RKO (cell line): ENCODE measurements at regions not wholly inside any gene's neighbourhood (a gene's known extent, or its start where the extent isn't known, plus 50 kb on each side); places are given as distances from the start of the nearest gene placed in this dataset.
"Not testable (repeated sequence)": the region's sequence is repeated elsewhere in the genome, so short reads cannot be mapped to it uniquely, and the experiment has no call there.

ENCODE experiments used
- DNase-seq: peaks from one replicate; pipeline ENCODE4 v3.0.0-alpha.2; 2016; ENCODE audit warnings: low spot score

DNA sequence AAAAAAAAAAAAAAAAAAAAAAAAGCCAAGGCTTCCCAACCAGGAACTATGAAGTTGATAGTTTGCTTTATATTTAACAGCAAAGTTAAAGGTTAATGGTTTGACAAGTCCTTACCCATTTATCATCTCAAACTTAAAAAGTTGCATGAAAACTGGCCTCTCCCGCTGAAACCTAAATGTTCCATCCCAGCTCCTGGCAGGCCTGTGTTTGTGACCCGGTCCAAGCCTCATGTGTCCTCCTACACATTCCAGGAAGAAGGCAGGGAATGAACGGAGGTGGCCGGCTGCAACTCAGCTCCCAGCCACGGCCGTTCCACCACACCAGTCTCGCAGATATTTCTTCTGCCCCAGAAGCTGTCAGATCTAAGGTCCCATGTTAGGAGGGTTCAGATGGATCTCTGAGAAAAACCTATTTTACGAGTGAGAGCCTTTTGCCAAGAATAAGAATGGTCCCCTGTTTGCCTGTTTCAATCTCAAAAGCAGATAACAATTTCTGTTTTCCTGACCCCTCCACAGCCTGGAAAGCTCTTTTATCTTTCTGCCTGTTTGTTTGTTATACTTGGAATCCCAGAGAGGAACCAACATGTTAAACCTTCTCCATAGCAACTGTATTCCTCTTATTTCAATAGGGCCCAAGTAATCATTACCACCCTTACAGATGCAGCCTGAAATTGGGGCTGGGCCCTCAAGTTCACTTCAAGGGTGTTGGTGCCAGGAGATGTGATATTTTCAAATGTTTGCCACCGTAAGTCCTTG is 56.5 kb downstream of the KCTD12 start:
- no peak for DNase-seq

DNA sequence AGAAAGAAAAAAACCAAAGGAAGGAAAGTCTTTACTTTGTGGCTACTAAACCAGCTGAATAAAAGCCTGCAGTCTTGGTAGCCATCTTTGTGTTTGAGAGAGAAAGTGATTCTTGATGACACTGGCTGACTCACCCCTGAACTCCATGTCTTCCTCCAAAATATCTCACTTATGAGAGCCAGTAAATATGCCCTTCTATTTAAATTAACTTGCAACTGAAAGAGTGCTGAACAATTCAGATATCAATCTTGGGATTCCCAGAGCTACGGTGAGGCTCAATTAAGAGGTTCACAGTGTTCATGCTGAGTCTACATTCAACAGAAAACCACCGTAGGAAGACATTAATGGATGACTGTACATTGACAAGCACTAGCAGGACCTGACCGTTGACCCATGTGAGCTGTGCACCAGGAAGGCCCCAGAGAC is 57.9 kb downstream of the KCTD12 start:
- peak; percentile 8 for DNase-seq

DNA sequence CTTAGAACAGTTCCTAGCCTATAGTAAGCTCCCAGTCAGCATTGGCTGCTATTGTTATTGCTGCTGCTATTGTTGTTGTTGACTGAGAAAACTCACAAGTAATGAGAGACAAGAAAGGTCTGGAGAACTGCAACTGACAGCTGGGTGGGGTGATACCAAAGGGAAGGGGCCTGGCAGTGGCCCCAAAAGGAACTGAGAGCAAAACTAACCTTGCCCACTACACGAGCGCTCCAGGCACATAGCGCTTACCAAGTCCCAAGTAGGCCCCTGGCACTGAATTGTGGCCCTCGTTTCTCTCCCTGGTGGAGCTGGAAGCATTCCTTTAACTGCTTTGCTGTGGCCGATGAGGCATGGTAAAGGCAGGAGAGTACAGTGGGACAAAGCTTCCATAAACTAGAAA is 59.7 kb downstream of the KCTD12 start:
- DNase-seq: no peak

DNA sequence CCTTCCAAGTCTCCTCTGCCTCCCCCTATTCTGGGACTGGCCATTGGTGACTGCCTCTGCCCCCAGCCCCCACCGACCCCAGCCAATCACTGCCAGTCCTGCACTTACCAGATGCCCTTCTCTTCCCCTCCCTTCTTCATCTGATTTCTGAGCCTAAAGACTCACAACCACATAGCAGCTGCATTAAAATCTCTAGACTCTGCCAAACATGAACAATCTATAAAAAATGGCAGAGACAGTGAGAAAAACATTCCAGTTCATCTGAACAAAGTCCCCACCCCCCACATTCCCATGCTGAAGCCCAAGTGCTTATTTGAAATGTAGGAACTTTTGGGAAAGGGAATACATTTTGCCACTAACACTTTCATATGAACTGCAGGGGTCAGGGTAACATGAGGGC is 60.8 kb downstream of the KCTD12 start:
- DNase-seq: no peak

DNA sequence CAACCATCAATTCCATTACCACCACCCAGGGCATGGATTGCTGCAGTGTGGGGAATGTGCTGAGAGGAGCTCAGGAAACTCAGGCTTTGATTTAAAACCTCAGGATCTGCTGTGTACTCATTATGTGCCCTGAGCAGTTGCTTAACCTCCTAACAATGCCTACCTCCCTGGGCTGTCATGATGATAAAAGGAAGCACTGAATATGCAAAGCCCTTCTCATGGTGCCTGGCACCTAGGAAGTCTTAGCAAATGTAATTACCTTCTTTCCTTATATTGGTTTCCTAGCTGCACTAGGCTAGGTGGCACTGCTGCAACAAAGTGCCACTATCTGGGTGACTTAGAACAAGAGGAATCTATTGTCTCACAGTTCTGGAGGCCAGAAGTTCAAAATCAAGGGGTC is 62.2 kb downstream of the KCTD12 start:
- DNase-seq: no peak

DNA sequence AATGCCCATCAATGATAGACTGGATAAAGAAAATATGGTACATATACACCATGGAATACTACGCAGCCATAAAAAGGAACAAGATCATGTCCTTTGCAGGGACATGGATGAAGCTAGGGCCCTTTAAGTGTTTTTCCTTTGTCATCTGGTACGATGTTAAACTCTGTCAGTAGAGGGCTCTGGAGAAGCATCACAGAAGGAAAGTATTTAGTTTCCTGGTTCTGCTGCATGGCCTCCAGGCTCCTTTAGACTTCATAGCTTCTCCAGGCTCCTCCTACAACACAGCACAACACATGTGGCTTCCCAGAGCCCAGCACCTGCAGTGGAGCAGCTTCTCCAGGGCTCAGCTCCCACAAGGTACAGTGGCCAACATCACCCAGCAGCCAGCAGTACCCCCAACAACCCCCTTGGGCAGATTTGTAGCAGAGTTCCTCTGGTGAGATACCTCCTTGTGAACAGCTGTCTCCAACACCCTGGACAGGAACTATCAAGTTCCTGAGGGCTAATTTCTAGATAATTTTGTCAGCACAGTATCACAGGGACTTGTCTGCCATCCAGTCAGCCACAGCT is 63.4 kb downstream of the KCTD12 start:
- DNase-seq: peak; percentile 51

DNA sequence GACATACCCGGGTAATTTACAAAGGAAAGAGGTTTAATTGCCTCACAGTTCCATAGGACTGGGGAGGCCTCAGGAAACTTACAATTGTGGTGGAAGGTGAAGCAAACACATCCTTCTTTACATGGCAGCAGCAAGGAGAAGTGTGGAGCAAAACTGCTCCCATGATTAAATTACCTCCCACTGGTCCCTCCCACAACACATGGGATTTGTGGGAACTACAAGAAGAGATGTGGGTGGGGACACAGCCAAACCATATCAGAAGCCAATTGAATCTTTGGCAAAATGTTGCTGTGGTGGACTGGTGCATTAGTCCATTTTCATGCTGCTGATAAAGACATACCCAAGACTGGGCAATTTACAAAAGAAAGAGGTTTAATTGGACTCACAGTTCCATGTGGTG is 65.0 kb downstream of the KCTD12 start:
- not testable (repeated sequence) for DNase-seq

DNA sequence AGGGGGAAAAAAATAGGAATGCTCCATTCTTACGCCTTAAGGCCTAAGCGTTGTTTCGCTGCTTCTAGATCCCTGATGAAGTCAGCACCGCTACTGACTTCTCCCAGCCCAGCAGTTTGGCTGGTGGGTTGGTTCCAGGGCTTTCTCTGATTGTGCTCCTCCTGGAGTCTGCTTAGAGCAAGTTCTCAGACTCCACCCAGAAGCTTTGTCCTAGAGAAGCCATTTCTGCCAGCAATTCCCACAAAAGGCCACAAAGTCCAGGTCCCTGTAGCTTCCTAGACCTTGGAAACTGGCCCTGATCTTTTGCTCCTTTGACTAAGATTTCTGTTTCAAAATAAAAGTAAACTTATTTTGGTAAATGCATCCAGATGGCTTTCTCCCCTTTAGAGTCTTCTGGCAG is 65.4 kb downstream of the KCTD12 start:
- no peak for DNase-seq

DNA sequence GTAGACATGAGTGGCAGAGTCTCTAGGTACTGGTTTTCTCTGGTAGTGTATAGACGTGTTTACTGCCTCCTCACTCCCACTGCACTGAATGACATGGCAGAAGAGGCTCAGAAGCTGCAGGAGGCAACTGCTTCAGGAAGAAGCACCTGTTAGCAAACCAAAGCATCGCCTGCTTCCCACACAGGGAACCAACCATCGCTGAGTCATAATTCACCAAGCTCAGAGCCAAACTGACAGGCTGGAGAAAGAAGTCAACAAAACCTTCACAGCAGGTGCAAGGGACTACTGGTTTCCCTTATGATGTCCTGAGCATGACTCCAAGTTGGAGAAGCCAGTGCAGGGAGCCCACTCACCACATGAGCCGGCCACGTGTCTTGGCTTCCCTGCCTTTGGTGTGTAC is 69.8 kb downstream of the KCTD12 start:
- DNase-seq: no peak

DNA sequence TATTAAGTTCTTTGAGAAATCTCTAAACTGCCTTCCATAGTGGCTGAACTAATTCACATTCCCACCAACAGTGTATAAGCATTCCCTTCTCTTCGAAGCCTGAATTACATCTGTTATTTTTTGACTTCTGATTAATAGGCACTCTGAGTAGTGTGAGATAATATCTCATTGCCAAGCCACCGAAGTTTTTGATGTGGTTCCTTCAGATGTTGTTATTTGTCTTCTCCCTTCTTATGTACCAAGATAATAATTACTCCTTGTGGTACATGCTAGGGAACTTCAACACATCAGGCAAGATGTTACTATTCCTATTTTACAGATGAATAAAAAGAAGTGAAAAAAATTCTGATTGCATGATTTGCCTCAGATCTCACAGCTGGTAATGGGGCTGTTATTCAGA is 70.9 kb downstream of the KCTD12 start:
- DNase-seq: no peak

DNA sequence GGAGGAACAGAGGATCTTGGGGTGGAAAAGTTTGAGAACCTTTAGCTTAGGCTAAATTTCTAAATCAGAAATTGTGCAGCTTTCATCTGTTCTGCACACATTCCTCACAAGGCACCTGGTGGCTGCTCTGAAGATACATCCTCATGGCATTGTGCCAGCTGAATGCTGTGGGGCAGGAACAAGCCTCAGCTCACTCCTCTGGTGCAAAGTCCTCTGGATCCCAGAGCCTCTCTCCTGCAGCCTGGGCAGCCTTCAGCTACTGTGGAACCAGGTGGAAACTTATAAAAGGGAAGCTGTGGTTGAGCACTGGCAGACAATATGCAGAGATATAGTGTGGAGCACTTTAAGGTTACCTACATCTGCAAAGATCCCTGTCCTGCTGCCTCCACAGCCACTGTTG is 72.3 kb downstream of the KCTD12 start:
- no peak for DNase-seq

DNA sequence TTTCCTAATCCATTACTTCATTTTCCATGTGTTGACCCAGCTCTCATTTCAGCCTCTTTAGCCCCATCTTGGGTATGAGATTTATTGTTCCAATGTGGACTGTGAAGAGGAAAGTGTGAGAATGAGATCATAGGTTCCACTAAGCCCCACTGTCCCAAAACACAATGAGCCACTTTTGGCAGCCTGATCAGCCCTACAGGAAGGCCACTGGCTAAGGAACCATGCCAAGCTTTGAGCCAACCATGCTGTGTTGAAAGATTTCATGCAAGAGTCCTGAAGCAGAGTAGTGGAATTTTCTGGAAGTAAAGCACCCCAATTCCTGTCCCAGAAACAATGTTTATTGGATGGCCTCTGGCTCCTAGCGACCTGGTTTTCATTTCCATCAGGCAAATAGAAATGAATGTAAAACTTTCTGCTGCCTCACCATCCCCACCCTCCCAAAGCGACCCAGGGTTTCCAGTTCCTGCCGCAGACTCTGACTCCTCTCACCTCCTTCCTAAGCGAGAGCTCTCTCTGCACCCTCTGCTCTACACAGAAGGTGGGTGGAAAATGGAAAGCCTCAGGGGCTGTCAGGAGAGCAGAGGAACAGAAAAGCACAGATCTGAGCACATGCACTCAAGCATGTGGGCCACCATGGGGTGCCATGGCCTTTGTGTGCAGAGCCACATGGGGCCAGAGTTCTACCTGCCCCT is 73.1 kb downstream of the KCTD12 start:
- DNase-seq: no peak

DNA sequence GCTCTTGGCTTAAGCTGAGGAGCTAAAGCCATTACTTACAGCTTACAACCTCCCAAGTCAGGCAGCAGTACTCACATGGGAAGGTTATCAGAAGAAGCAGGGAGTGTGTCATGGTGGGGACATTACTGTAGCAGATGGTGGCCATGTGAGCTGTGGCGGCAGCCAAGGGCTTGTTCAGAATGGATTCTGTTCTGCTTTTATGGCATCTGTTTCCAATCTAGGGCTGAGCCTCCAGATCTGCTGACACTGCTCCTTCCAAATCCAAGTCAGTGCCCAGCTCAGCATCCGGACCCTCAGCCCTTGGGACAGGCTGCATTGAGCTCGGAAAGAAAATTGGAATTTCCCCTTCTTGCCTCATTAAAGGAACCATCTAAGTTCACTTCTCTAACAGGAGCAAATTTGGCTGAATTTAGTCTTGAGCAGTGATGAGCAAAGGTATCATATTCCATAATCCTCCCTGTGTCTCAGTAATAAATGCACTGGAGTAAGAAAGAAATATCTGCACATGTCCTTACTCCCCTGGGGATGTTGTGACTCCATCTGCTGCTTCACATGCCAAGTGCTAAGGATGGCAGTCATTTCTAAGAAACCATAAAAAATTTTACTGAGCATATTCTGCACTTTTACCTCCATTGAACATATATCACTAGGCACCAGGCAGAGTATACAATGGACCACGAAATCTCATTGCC is 73.9 kb downstream of the KCTD12 start:
- no peak for DNase-seq

DNA sequence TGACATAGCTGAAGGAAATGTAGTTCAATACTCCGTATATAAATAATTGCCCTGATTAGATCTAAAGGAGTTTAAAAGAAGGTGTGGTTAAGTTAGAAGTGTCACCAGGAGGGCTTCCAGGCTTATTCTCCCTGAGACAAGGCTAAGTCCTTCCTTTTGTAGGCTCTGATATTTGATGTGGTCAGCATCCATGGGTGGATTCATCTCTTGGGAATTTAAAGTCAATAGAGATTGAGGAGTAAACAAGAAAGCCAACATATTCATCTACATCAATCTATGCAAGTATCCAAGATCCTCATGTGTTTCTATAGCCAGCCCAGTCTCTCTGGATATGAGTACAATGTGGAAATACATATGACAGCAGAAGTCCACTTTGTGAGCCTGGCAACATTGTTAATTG is 76.8 kb downstream of the KCTD12 start:
- DNase-seq: no peak

DNA sequence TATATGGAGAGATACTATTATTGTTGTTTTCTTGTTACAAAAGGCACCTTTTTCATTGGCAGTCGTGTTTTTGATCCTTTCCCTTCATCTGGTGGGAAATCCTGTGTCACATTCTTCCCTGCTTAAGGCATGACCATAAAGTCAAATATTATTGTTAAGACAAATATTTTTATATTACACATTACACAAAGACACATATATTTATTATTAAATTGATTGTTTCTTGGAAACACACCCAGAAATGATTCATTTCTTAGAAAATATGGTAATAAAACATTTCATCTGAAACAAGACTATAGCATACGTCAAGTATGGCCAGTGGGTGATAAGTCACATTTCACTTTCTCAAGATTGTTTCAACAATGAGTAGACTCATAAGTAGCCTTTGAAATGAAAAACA is 77.3 kb downstream of the KCTD12 start:
- DNase-seq: no peak

DNA sequence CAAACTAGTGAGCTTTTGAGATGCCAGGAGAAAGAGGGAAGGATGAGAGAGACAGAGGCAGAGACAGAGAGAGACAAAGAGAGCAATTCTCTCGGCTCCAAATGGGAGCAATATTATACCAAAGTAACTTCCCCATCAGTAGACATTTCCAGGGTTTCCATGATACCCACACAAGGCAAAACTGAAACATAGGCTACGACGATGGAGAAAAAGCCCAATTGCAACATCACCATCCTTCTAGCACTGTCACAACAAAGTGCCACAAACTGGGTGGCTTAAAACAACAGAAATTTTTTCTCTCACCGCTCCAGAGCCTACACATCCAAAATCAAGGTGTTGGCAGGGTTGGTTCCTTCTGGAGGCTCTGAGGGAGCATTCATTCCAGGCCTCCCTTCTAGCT is 81.4 kb downstream of the KCTD12 start:
- no peak for DNase-seq

DNA sequence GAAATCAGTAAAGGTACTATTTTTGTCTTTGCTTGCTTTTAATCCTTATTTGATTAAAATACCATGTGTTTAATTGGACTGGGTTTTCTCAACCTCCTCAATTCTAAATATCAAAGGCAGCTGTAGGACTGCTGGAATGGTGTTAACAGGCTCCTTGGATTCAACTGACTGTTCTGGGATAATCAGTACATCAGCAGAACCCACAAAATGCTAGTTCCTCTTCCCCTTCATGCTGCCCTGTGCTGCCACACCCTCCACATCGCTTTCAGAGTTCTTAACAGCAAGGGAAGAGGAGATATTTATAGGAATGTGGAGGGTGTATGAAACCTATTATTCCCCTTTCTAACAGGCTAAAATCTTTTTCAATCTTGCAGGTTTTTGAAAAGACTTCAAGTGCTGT is 82.4 kb downstream of the KCTD12 start:
- DNase-seq: no peak

DNA sequence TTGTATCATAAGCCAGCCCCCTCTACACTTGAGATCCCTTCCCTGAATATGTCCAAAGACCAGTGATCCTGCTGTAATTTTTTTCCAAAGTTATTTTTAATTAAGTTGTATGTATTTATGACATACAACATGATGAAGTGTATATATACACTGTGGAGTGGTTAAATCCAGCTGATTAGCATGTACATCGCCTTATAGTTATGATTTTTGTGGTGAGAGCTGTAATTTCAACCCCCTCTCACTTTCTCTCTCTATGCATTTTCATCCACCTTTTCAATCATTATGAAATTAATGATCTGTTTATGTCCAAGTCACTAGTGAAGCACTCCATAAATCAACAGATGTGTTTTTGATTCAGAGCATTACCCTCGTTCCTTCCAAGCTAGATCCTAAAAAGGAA is 85.3 kb downstream of the KCTD12 start:
- DNase-seq: no peak

DNA sequence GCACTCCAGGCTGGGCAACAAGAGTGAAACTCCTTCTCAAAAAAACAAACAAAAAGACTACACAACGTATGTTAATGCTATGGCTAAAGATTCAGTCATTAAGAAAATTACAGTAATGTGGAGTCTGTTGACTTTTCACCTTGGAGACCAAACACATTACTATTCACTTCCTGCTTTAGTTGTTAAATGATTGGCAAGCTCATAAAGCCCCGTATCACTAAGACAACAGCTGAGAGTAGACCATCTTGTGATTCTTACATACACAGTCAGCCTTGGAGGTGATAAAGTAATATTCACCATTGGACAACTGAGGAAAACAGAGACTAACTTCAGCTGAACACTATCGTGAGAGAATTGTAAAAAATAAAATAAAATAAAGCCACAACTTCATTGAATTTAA is 86.5 kb downstream of the KCTD12 start:
- DNase-seq: peak; percentile 22

DNA sequence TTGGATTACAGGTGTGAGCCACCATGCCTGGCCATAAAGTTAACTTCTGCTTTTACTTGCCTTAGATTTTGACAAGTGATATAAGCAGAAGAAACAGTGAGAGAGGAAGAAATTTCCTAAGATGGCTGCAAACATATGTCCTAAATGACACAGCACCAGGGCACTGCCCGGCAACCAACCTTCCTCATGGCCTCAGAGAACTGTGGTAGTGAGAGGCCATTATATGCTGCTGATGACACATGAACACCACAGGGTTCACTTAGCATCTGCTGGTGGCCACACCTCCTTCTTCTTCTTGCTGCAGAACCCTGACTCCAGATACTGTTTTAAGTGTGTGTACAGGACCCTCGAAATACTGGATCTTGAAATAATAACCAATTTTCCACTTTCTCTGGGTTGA is 88.2 kb downstream of the KCTD12 start:
- DNase-seq: peak; percentile 6

DNA sequence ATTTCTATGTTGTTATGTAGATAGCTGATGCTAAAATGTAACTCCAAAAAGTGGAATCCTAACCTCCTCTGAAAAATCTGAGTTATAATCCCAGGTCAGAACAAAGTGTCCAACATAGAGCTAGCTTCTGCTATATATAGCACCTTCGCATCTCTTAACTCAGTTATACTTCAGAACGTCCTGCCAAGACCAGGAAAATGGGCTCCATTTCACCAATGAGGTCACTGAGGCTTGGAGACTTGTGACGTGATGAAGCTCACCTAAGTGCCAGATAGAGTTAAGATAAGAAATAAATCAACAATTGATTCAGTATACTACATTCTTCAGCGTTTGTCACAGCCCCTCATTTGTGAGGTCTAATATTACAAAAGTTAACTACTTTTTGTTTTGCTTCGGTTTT is 88.8 kb downstream of the KCTD12 start:
- DNase-seq: no peak

DNA sequence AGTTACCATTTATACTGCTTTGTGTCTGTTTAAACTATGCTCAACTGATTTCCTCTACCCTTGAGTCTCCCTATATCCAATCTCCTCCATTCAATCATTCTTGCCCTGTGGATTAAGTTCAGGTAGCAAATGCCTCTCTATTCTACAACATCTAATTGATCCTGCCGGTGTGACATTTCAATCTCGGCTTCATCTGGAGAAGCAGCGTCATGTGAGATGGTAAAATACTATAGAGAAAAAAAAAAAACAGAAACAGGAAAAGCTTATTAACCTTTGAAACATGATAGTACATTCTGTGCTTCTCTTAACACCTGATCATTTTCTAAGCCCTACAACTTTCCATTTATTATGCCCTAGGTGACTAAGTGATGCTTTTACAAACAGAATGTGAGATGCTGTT is 89.4 kb downstream of the KCTD12 start:
- DNase-seq: no peak
